Fibroblast of villous mesenchyme (primary cell): ENCODE measurements at regions not wholly inside any gene's neighbourhood (a gene's known extent, or its start where the extent isn't known, plus 50 kb on each side); places are given as distances from the start of the nearest gene placed in this dataset.

Experiments
- DNase-seq: peaks from one replicate; pipeline ENCODE4 v3.0.0-alpha.2; 2010; ENCODE audit warnings: low read depth
- H3K4me3 ChIP-seq: 2 replicates; pipeline ENCODE4 v1.5.1; 2011; ENCODE audit warnings: low read depth, mild to moderate bottlenecking, low read length
- TF ChIP-seq, protein P1 (sequence below): IDR thresholded peaks from 2 replicates; pipeline ENCODE4 v1.5.1; 2012; ENCODE audit warnings: low read depth, mild to moderate bottlenecking, low read length; ENCODE audit not compliant: insufficient read depth

DNA sequence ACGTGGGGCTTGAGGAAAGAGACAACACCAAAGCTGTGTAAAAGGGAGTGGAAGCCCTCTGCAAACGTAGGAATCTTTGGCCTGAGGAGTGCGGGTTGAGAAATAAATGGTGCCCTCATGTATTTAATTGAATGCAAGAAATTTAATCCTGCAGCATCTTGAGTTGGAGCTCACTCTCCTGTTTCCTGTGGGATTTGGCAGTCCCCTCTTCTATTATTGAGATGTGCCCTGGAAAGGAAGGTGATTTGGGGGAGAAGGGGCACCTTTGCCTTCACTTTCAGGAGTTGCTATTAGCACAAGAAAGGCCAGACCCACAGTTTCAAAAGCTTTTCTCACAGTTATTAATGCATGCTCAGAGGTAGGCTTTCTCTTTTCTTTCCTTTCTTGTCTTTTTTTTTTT lies 201.4 kb upstream of the HDDC2 start:
- H3K4me3 ChIP-seq: no peak overlapping the region
- no peak for DNase-seq
- TF ChIP-seq, protein P1, sequence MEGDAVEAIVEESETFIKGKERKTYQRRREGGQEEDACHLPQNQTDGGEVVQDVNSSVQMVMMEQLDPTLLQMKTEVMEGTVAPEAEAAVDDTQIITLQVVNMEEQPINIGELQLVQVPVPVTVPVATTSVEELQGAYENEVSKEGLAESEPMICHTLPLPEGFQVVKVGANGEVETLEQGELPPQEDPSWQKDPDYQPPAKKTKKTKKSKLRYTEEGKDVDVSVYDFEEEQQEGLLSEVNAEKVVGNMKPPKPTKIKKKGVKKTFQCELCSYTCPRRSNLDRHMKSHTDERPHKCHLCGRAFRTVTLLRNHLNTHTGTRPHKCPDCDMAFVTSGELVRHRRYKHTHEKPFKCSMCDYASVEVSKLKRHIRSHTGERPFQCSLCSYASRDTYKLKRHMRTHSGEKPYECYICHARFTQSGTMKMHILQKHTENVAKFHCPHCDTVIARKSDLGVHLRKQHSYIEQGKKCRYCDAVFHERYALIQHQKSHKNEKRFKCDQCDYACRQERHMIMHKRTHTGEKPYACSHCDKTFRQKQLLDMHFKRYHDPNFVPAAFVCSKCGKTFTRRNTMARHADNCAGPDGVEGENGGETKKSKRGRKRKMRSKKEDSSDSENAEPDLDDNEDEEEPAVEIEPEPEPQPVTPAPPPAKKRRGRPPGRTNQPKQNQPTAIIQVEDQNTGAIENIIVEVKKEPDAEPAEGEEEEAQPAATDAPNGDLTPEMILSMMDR: no peak

DNA sequence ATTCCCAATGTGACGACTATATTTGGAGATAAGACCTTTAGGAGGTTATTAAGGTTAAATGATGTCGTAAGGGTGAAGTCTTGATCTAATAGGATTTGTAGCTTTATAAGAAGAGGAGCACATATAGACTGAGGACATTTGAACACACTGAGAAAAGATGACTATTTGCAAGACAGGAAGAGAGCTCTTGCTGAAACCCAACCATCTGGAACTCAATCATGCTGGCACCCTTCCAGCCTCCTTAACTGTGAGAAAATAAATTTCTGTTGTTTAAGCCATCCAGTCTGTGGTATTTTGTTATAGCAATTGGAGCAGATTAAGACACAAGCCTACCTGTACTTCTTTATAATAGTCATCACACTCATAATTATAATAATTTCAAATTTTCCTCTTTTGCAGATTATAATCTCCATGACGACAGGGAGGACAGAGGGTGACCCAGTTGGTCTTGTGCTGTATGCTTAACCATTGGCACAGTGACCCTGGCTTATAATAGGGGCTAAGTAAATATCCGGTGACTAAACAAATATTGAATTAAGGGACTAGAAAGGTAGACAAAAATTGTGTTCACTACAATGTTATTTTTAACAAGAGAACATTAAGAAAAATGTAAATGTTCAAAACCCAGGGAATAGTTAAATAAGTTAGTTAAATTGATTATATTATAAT lies 206.4 kb upstream of the HDDC2 start:
- TF ChIP-seq, protein P1: no peak
- H3K4me3 ChIP-seq: no peak overlapping the region
- peak; percentile 50 for DNase-seq

DNA sequence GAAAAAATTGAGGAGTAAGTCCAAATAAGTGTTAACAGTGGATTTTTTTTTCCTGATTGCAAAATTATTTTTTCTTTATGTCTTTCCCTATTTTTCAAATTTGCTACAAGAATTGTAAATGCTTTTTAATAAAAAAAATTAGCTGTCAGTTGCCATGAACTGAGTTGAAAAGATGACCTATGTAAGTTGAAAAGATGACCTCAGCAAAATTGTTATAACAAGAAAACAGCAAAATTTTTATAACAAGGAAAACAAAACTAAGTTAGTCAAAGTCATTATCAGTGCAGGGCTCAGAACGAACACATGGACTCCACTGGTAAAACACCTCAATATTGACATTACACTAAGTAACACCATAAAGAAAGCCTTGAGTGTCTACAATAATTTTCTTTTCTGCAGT lies 207.0 kb upstream of the HDDC2 start:
- TF ChIP-seq, protein P1: no peak

DNA sequence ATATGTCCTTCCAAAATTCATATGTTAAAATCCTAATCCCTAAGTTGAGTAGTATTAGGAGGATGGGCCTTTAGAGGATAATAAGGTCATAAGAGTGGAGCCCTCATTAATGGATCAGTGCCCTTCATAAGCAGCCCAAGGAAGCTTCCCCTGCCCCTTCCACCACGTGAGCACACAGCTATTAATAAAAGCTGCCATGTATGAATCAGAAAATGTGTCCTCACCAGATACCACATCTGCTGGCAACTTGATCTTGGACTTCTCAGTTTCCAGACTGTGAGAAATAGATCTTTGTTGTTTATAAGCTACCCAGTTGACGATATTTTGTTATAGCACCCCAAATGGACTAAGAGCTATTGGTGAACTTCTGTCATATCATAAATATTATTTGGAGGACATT lies 207.7 kb upstream of the HDDC2 start:
- TF ChIP-seq, protein P1: no peak
- H3K4me3 ChIP-seq: no peak overlapping the region
- DNase-seq: no peak

More for the DNA sequence above, 207.0 kb upstream of the HDDC2 start:
- no peak for DNase-seq
- no peak overlapping the region for H3K4me3 ChIP-seq

DNA sequence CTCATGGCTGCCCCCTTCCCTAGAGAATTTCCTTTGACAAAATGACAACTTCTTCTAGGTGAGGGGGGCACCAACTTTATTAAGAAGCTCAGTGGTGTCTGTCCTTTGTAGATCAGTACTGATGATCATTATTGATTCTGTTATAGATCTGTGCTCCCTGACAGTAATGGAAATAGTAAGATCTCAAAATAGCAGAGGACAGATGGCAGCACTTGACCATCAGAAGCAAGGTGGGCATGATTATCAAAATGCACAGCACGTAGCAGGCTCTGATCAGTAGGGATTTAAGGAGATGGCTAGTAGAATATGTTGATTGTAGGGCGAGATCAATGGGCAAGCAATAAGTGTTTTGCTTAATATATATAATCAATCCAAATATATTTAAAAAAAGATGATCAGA lies 208.6 kb upstream of the HDDC2 start:
- TF ChIP-seq, protein P1: no peak
- no peak for DNase-seq

DNA sequence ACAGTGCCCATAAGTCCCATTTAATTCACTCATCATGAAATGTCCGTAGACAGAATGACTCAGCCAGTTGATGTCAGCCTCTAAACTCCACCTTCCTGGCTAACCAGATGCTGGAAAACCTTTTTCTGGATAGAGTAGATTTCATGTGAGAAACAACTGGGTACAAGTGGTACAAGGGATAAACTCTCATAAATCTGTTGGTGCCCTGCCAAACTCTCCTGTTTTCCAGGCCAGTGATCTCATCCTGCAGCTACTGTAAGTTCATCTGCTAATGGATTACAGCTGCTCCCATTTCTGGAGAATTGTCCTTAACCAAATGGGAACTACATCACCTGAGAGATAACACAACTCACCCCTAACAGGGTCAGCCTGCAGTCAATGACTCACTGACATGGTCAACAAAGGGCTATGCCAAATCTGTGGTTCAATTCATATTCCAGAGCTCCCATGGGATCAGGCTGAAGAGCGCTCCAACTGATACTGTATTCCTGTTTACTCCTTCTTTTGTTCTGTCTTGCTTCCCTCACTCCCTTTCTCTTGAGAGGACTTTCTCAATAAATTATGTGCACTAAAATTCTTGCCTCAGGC lies 210.1 kb upstream of the HDDC2 start:
- TF ChIP-seq, protein P1: no peak
- no peak overlapping the region for H3K4me3 ChIP-seq
- peak; percentile 41 for DNase-seq

More for the DNA sequence above, 208.6 kb upstream of the HDDC2 start:
- no peak overlapping the region for H3K4me3 ChIP-seq

DNA sequence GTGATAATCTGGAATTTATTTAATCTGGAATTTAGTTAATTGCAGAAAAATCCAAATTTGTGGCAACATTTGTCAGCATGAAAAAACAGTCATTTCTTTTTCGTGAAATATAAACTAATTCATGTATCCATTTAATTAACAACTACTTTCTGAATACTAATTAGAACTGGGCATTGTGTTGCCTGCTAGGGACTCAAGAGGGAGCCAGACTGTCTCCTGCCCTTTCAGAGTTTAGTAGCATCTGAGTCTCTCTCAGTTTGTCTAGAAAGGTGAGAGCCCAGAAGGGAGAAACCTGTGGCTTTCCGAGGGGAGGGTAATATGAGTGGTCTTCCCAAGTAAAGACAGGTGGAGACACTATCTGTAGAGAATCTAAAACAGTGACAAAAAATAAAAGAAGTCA lies 210.9 kb upstream of the HDDC2 start:
- TF ChIP-seq, protein P1: peak; percentile 46
- DNase-seq: peak; percentile 10
- H3K4me3 ChIP-seq: no peak overlapping the region
